HEK293T (cell line): ENCODE measurements at regions not wholly inside any gene's neighbourhood (a gene's known extent, or its start where the extent isn't known, plus 50 kb on each side); places are given as distances from the start of the nearest gene placed in this dataset.

Experiments used
- CTCF ChIA-PET: fragments of 350-600 bp; formaldehyde crosslinking; extraction: SDS; loops from one replicate; lab custom pipeline; 2021; ENCODE audit warnings: antibody characterized with exemption, inconsistent platforms; lab: Yijun Ruan, JAX
- POLR2A ChIA-PET: fragments of 350-600 bp; formaldehyde crosslinking; extraction: SDS; loops from one replicate; lab custom pipeline; 2020; ENCODE audit warnings: antibody characterized with exemption, inconsistent platforms; lab: Yijun Ruan, JAX
- DNase-seq: peaks from one replicate; pipeline ENCODE4 v3.0.0; 2012; ENCODE audit warnings: mixed read lengths; ENCODE audit errors: extremely low spot score
- ARNT ChIP-seq: fragments of 450-650 bp; IDR thresholded peaks from 2 replicates; pipeline ENCODE4 v1.6.1; 2017; ENCODE audit warnings: mild to moderate bottlenecking
- BHLHE40 ChIP-seq: fragments of 450-650 bp; IDR thresholded peaks from 2 replicates; pipeline ENCODE4 v1.6.1; 2016; ENCODE audit warnings: mild to moderate bottlenecking, moderate library complexity, borderline replicate concordance
- CTBP1 ChIP-seq: fragments of 450-650 bp; IDR thresholded peaks from 2 replicates; pipeline ENCODE4 v1.6.1; 2016; ENCODE audit warnings: borderline replicate concordance
- ELF4 ChIP-seq: fragments of 450-650 bp; IDR thresholded peaks from 2 replicates; pipeline ENCODE4 v1.6.1; 2017; ENCODE audit warnings: antibody characterized with exemption
- FOXA1 ChIP-seq: fragments of 450-650 bp; IDR thresholded peaks from 2 replicates; pipeline ENCODE4 v1.6.1; 2016; ENCODE audit warnings: mild to moderate bottlenecking
- FOXK2 ChIP-seq: fragments of 450-650 bp; IDR thresholded peaks from 2 replicates; pipeline ENCODE4 v1.6.1; 2016; ENCODE audit warnings: mild to moderate bottlenecking
- FOXM1 ChIP-seq: fragments of 450-650 bp; IDR thresholded peaks from 2 replicates; pipeline ENCODE4 v1.6.1; 2017; ENCODE audit warnings: mild to moderate bottlenecking, borderline replicate concordance
- HDGF ChIP-seq: fragments of 450-650 bp; IDR thresholded peaks from 2 replicates; pipeline ENCODE4 v1.6.1; 2017; ENCODE audit warnings: antibody characterized with exemption, borderline replicate concordance
- L3MBTL2 ChIP-seq: fragments of 450-650 bp; conservative IDR thresholded peaks from 2 replicates; pipeline ENCODE4 v1.6.1; 2016; ENCODE audit warnings: mild to moderate bottlenecking
- LEF1 ChIP-seq: fragments of 450-650 bp; IDR thresholded peaks from 2 replicates; pipeline ENCODE4 v1.6.1; 2017; ENCODE audit warnings: mild to moderate bottlenecking, borderline replicate concordance
- NFRKB ChIP-seq: fragments of 450-650 bp; IDR thresholded peaks from 2 replicates; pipeline ENCODE4 v1.6.1; 2016; ENCODE audit warnings: mild to moderate bottlenecking, moderate library complexity
- SP1 ChIP-seq: fragments of 450-650 bp; IDR thresholded peaks from 2 replicates; pipeline ENCODE4 v1.6.1; 2017
- SUZ12 ChIP-seq: fragments of 450-650 bp; IDR thresholded peaks from 2 replicates; pipeline ENCODE4 v1.6.1; 2016; ENCODE audit warnings: mild to moderate bottlenecking
- TARDBP ChIP-seq: fragments of 450-650 bp; IDR thresholded peaks from 2 replicates; pipeline ENCODE4 v1.6.1; 2016
- ZNF384 ChIP-seq: fragments of 450-650 bp; IDR thresholded peaks from 2 replicates; pipeline ENCODE4 v1.6.1; 2016
- TF ChIP-seq, protein P1 (sequence below): fragments of 450-650 bp; IDR thresholded peaks from 2 replicates; pipeline ENCODE4 v1.6.1; 2016

DNA sequence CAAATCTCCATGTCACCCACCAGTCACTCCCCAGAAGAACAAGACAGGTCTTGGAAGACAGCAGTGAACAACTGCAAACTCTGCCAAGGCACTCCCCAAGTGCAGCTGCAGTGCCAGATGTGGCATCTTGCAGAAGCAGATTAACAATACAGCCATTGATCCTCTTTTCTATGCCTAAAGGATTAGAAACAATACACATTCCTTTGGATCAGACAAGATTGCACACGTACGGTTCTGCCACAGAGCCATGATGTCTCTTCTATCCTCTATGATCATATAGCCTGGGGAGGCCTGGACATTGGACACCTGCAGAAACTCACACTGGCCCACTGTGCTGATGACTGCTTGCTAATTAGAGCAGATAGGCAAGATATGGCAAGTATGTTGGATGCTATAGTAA, 155.9 kb downstream of the MYLK4 start:
- CTCF ChIA-PET, result interaction anchor here (2.1 kb wide), 1 partner anchor 39 kb away, joined by 19 read pairs; no protein-coding TSS in a partner anchor
- TF ChIP-seq LEF1 (no peak), ZNF384 (no peak), SP1 (no peak), ARNT (no peak), SUZ12 (no peak), CTBP1 (no peak), NFRKB (no peak), L3MBTL2 (no peak), FOXM1 (no peak), HDGF (no peak), FOXA1 (no peak), ELF4 (no peak), TARDBP (no peak), BHLHE40 (no peak)
- TF ChIP-seq, protein P1, sequence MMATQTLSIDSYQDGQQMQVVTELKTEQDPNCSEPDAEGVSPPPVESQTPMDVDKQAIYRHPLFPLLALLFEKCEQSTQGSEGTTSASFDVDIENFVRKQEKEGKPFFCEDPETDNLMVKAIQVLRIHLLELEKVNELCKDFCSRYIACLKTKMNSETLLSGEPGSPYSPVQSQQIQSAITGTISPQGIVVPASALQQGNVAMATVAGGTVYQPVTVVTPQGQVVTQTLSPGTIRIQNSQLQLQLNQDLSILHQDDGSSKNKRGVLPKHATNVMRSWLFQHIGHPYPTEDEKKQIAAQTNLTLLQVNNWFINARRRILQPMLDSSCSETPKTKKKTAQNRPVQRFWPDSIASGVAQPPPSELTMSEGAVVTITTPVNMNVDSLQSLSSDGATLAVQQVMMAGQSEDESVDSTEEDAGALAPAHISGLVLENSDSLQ, result no peak
- POLR2A ChIA-PET, result no interaction called here
- no peak for DNase-seq

DNA sequence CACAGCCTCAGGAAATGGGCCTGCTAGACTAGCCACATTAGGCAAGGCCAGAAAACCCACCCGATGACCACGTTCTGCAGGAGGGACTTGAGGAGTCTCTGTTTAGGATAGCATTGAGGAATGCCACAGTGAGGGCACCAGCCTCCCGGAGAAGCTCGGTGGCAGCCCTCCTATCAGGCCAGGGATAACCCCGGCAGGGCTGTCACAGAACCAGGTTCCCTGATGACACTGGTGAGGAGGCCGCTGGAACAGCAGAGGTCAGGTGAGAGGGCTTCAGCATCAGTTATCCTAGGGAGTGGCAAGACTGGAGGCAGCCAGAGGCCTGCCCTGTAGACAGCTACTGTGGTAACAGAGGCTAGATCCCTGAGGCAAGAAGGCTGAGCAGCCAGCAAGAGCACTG, 157.6 kb downstream of the MYLK4 start:
- ChIA-PET CTCF (no interaction called here), POLR2A (no interaction called here)
- no peak for DNase-seq
- TF ChIP-seq SUZ12 (no peak), FOXM1 (no peak), CTBP1 (no peak), L3MBTL2 (no peak), SP1 (no peak), HDGF (no peak), ZNF384 (no peak), FOXA1 (no peak), BHLHE40 (no peak), LEF1 (no peak), TARDBP (no peak), ARNT (no peak), FOXK2 (no peak), ELF4 (no peak)
- TF ChIP-seq, protein P1, result no peak

DNA sequence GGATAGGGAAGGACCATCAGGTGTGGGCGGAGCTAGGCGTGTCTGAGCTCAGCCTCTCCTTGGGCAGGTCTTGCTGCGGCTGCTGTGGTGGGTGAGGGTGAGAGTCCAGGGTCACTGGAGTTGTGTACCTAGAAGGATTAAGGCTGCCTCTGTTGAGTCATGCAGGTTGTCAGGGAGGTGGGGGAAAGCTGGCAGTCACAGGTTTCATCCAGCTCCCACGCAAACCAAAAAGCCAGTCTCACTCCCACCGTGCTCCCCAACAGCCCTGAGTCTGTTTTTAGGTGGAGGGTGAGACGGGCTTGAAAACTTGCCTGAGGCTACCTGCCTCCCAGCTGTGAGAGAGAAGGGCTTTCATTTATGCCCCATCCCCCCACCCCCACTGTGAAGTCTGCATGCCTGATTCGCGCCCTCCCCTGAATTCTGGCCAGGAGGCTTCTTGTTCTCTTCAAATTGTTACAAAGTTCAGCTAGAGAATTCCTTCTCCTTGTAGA, 161.5 kb downstream of the MYLK4 start:
- TF ChIP-seq SP1, result no peak
- DNase-seq, result no peak
- ChIA-PET CTCF (no interaction called here), POLR2A (no interaction called here)

DNA sequence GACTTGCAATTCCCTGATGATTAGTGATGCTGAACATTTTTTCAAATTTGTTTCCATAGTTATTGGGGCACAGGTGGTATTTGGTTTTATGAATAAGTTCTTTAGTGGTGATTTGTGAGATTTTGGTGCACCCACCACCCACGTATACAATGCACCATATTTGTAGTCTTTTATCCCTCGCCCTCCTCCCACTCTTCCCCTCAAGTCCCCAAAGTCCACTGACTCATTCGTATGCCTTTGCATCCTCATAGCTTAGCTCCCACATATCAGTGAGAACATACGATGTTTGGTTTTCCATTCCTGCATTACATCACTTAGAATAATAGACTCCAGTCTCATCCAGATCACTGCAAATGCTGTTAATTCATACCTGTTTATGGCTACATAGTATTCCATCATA, 167.3 kb downstream of the MYLK4 start:
- CTCF ChIA-PET, result no interaction called here

DNA sequence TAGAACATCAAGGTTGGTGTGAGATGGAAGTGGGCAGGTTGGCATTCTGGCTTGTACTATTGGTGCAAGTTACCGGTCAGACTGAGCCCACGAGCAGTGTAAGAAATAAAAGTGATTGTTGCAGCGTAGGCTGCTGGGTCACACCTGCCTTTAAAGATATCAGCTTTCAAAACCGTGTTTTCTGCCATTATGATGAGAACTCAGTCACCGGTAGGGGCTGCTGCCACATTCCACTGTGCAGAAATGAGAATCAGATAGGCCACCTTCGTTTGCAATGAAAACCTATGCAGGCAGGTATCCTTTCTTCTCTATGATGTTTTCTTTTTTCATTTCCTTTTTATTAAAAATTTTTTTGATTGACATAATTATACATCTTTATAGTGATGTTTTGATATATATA, 168.5 kb downstream of the MYLK4 start:
- CTCF ChIA-PET, result interaction anchor here (0.6 kb wide), 1 partner anchor 11 kb away, joined by 3 read pairs; no protein-coding TSS in a partner anchor
- DNase-seq, result no peak
- TF ChIP-seq TARDBP (no peak), ARNT (no peak), ZNF384 (no peak), FOXM1 (no peak), FOXA1 (no peak), CTBP1 (no peak), ELF4 (no peak), SUZ12 (no peak), FOXK2 (no peak), BHLHE40 (no peak), SP1 (no peak), L3MBTL2 (no peak), HDGF (no peak), LEF1 (no peak), NFRKB (no peak)
- TF ChIP-seq, protein P1, result no peak
- POLR2A ChIA-PET, result no interaction called here

More for the DNA sequence above, 167.3 kb downstream of the MYLK4 start:
- DNase-seq, result no peak
- POLR2A ChIA-PET, result no interaction called here
- TF ChIP-seq CTBP1 (no peak), FOXK2 (no peak), SUZ12 (no peak), ARNT (no peak), TARDBP (no peak), LEF1 (no peak), ELF4 (no peak), ZNF384 (no peak), FOXA1 (no peak), HDGF (no peak)
- TF ChIP-seq, protein P1, result no peak

DNA sequence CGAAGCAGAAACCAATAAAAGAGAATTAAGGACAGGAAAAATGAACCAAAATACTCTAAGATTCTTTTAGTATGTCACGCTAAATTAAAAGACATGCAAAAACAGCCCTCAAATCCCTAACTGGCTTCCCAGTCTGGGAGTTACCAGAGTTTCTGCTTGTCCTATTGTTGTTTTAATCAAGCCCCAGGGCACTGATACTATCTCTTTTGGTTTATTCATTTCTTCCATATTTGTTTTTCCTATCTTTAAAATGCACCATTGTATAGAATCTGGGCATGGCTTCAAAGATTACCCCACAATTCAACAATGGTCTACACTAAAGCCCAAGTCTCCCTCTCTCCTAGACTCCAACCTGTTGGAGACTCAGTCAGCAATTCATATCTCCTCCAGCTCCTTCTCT, 169.1 kb downstream of the MYLK4 start:
- CTCF ChIA-PET, result interaction anchor here (0.6 to 0.7 kb wide), 2 partner anchors 11 to 12 kb away, joined by 3 read pairs; no protein-coding TSS in a partner anchor
- POLR2A ChIA-PET, result no interaction called here
- TF ChIP-seq NFRKB, result no peak
- TF ChIP-seq ELF4, result no peak
- TF ChIP-seq HDGF, result no peak
- no peak for TF ChIP-seq ZNF384
- no peak for TF ChIP-seq SUZ12
- no peak for TF ChIP-seq ARNT
- TF ChIP-seq, protein P1, result no peak
- no peak for TF ChIP-seq CTBP1
- TF ChIP-seq FOXM1, result no peak
- no peak for TF ChIP-seq FOXK2
- TF ChIP-seq BHLHE40, result no peak
- TF ChIP-seq FOXA1, result no peak
- TF ChIP-seq L3MBTL2, result no peak
- TF ChIP-seq LEF1, result no peak

More for the DNA sequence above, 169.1 kb downstream of the MYLK4 start:
- DNase-seq, result no peak
